HG02642 (cell line): ENCODE measurements at regions not wholly inside any gene's neighbourhood (a gene's known extent, or its start where the extent isn't known, plus 50 kb on each side); places are given as distances from the start of the nearest gene placed in this dataset.

Experiments
- ATAC-seq: cut with Tn5 transposase; IDR thresholded peaks from one replicate; pipeline ENCODE4 v1.9.1; 2021; ENCODE audit warnings: mild to moderate bottlenecking; ENCODE audit not compliant: unreplicated experiment, poor library complexity

DNA sequence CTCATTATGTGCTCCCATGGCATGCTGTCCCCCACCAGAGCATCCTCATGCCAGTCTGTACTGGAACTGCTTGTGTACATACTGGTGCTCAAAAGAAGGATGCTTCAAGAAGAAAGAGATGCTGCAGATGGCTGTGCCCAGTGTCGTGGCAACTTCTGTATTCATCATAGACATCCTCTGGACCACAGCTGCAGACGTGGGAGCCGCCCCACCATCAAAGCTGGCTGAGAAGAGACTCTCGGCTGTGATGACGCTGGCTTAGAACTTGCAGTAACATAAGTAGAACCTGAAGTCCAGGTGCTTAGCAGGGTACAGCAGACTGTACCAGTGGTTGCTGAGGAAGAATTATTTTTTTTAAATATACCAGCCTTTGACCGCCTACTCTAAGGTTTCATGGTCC, 112.6 kb upstream of the ARHGAP5 start:
- no peak for ATAC-seq

DNA sequence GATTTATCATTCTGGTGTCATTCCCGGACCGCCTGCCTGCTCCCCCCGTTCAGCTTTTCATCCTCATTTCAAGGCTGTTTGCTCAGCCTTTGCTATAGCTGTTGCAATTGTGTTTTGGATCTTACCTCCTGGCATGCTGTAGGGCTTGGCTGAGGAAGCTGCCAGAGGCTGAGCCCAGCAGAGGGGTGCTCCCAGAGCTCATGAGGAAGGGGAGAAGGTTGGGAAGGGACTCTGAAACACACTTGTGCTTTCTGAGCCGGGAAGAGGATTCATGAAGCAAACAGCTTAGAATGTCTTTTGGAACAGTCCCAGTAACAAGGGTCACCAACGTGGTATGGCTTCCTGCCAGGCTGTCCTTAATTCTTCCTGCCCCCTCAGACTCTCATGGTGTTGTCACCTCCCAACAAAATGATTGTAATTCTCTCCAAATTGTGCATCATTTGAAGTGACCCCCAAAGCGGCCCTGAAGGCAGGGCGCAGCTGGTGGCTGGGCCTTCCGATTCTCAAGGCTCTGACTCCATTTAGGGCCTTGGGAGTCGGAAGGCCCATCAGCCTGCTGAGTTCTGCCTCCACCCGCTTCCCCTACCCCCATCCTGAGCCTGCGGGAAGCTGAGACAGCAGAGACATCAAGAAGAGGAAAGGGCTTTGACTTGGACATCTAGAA, 111.9 kb upstream of the ARHGAP5 start:
- ATAC-seq: no peak

DNA sequence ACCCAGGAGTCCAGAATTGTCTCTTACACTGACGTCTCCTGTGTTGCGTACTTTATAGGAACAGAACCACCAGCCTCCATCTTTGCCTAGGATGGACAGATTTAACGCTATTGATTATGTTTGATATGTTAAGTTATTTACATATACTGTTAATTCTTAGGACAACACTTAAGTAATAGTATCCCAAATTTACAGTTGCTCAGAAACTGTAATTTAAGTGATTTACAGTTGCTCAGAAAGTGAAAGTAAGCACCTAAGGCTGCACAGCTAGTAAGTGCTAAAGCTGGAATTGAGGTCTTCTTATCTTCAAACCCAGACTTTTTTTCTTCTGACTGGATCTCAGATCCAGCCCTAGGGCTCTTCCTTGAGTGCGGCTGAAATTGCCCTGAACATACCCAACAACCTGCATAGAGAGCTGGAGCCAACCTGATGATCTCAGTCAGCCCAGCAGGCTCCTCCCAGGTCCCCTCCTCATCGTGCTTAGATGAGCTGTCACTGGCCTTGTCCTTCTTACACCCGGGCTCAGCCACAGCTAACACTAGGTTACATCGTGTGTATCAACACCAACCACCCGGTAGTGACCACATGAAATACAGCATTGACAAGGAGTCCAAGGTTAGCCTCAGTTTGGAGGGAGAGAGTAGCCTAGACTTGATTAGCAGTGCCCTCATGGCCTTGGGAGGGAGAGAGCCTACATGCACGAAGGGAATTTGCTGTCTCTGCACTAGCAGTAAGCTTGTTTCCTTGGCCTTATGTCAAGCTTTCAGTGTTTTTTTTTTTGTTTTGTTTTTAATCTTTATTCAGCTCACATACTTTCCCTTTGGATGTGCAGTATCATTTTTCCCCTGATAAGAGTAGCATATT, 111.1 kb upstream of the ARHGAP5 start:
- no peak for ATAC-seq

DNA sequence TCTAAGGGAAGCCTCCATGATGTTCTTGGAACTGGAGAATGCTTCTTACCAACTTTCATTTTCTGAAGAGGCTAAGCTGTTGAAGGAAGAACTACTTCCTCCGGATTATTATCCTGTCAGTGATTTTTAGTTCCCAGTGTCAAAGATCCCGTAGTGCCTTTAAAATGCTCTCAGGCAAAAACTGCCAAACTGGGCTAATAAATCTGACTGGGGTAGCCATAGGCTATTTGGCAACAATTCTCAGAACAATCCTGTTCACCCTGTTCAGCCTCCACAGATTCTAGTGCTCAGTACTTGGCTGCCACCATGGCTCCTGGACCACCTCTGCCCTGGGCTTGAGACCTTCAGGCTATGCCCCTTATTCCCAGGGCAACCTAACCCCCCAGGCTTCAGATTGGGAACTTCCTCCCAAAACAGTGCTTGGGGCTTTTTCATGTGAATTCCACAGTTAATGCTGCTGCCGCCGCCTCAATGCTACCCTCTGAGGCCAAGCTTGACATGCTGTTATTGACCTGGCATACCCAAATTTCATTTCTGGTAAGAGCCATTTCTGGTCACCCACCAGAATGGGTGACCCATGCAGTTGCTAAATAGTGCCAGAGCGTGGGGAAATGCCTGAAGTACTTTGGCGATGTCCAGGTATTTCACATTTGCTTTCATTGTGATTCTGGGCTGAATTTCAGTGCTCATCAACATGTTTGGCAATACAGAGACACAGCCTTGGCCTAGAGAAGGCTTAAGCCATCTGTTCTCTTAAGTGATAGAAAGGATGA, 110.0 kb upstream of the ARHGAP5 start:
- no peak for ATAC-seq

DNA sequence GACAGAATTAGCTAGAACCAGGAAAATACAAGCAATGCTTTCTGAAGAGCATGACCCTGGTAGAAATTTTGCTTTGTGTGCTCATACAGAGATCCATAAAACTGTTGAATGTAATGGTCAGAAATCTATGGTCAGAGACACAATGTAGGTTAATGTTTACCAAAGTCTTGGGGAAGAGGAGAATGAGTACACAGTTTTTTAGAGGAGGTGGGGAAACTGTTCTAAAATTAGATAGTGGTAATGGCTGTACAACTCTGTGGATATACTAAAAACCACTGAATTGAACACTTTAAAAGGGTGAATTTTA, 109.5 kb upstream of the ARHGAP5 start:
- ATAC-seq: no peak

DNA sequence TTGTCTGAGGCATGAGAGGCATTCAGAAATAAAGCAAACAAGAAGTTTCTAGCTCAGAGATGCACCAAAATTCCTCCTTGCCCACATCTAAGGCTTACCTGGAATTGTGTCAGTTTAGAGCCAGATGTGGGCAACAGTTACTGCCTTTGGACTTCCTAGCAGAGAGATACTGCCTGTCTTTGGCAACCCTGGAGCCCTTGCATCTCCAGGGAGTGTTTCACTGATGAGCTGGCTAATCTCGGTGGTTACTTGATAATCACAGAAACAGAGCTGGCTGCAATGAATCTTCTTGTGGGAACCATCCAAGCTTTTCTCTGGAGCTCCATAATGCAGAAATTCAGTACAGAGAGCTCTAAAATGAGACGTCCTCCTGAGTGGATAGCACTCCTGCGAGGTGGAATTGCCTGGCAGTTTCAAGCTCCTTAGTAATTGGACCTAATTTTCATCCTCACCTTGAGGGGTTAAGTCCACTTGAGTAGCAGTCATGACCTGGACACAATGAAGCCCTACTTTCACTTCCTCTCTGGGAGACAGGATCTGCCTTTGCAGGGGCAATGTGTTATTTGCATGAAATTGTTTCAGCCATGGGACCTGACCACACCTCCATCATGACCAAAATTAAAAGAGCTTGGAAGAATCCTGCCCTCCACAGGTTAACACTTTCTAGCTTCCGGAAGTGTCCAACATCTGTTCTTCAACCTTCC, 108.8 kb upstream of the ARHGAP5 start:
- ATAC-seq: peak; percentile 46

DNA sequence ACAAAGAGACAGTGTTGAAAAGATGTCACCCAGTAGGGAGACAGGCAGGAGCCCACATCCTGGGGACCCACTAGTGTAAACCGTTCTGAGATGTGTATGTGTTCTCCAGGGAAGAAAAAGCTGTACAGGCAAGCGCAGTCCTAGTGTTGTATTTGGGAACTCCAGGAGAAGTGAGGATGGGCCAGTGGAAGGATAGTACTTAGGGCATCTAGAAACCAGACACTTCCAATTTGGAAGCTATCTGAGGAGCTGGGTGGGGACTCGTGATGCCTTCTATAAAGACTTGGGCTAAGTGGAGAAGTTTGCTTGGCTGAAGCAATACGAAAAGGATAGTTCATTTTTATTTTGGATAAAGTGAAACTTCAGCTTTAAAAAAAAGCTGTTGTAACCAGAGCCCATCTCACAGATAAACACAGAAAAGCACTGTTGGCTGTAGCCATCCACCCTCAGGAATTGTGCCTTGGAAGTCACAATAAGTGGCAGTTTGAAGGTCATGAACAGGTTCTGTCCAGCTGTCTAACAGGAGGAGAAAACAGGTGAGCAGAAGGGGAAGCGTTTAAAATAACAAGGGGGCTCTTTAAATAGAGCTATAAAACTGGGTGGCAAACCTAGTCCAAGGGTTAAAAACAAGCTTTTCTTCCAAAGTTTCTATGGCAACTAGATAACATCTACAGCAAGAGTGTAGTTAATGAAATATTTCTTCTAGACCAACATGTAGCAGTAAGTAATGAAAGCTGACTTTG, 108.0 kb upstream of the ARHGAP5 start:
- ATAC-seq: no peak

DNA sequence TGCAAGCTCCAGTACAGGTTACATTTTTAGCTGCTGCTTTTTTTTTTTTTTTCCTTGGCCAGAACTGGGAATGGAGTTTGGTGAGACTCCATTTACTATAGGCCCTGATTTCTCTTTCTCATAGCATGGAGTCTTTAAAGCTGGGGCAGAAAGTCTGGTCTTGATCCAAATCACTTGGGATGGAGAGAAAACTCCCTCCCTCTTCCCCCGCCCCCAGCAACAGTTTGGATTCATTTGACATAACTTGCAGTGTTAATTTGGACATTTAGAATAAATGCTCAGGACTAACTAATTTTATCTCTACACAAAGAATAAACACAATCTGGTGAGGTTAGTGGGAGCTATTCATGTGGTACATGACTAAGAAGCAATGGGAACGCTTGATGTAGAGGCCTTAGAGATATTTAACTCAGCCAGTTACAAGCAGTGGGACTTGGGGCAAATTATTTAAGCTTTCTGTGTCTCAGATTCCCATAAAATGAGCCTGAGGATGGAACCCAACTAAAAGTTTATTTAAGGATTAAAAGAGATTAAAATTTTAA, 107.3 kb upstream of the ARHGAP5 start:
- ATAC-seq: no peak

DNA sequence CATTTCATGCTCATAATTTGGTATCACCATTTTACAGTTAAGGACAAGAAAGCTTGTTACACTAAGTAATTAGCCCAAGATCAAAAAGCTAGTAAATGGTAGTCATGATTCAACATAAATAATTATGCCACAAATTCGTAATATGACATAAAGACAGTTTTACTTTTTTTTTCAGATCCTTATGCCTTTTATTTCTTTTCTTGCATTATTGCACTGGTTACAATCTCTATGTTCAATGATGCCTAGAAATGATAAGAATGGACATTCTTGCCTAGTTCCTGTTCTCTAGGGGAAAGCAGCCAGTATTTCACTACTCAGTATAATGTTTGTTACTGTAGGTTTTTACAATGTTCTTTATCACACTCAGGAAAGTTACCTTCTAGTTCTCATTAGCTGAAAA, 106.4 kb upstream of the ARHGAP5 start:
- ATAC-seq: no peak

DNA sequence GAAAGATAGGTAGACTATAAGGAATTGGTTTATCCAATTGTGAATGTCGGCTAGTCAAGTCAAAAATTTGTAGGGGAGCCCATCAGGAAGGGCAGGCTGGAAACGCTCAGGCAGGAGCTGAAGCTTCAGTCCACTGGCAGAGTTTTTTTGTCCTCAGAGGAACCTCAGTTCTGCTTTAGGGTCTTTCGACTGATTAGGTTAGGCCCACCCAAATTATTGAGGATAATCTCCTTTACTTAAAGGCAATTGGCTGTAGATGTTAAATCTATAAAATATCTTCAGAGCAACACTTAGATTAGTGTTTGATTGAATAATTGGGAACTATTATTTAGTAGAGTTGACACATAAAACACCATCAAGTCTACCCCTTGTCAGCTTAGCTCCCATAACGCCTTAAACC, 105.5 kb upstream of the ARHGAP5 start:
- no peak for ATAC-seq

DNA sequence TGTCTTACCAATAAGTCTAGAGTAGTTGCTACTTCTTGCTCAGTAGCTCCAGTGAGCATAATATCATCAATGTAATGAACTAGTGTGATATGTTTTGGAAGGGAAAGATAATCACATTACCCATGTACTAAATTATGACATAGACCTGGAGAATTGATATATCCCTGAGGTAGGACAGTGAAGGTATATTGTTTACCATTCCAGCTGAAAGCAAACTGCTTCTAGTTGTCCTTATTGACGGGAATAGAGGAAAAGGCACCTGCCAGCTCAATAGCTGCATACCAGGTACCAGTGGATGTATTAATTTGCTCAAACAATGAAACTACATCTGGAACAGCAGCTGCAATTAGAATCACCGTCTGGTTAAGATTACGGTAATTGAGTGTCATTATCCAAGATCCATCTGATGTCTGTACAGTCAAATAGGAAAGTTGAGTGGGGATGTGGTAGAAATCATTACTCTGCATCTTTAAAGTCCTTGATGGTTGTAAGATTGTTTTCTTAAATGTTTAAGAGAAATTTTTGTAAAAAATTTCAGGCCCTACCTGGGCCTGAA, 100.0 kb upstream of the ARHGAP5 start:
- ATAC-seq: no peak

DNA sequence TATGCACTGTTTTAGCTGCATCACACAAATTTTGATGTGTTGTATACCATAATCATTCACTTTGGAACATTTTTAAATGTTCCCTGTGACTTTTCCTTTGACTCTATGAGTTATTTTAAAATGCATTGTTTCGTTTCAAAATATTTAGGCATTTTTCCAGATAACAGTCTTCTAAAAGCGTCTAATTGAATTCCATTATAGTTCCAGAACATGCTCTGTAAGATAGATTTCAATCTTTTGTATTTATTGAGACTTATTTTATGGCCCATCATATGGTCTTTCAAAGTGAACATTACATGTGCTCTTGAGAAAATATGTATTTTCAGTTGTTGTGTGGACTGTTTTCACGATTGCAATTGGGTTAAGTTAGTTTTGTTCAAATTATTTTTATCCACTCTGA, 98.7 kb upstream of the ARHGAP5 start:
- ATAC-seq: no peak

DNA sequence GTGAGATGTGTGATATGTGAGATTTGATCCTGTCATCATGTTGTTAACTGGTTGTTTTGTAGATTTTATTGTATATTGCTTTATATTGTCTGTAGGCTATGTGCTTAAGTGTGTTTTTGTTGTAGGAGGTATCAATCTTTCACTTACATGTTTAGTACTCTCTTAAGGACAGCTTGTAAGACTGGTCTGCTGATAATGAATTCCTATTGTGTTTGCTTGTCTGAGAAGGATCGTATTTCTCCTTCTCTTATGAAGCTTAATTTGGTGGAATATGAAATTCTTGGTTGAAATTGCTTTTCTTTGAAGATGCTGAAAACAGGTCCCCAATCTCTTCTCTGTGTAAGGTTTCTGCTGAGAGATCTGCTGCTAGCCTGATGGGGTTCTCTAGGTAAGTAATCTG, 94.5 kb upstream of the ARHGAP5 start:
- ATAC-seq: no peak

DNA sequence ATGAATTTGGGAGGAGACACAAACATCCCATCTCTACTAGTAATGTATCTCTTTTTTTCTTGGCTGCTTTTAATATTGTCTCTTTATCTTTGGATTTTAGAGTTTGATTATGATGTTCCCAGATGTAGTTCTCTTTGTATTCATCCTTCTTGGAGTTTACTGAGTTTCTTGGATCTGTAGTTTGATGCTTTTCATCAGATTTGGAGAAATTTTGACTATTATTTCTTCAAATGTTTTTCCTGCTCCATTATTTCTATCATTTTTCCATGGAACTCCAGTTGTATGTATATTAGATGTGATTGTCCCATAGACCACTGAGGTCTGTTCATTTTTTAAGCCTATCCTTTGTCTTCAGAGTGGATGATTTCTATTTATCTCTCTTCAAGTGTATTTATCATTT, 90.7 kb upstream of the ARHGAP5 start:
- ATAC-seq: no peak

DNA sequence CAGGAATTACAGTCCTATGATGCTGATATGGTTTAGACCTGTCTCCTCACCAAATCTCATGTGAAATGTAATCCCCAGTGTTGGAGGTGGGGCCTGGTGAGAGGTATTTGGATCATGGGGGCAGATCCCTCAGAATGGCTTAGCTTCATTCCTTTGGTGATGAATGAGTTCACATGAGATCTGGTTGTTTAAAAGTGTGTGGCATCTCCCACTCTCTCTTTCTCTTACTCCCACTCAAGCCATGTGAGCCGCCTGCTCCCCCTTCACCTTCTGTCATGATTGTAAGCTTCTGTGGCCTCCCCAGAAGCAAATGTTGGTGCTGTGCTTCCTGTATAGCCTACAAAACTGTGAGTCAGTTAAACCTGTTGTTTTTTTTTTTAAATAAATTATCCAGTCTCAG, 89.4 kb upstream of the ARHGAP5 start:
- no peak for ATAC-seq

DNA sequence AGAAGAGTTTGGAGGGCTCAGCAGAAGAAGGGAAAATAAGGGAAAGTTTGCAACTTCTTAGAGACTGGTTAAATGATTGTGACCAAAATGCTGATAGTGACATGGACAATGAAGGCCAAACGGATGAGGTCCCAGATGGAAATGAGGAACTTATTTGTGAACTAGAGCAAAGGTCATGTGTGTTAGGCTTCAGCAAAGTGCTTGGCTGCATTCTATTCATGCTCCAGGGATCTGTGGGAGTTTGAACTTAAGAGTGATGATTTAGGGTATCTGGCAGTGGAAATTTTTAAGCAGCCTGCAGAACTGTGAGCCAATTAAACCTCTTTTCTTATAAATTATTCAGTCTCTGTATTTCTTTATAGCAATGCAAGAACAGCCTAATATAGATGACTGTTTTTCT, 88.9 kb upstream of the ARHGAP5 start:
- ATAC-seq: no peak

DNA sequence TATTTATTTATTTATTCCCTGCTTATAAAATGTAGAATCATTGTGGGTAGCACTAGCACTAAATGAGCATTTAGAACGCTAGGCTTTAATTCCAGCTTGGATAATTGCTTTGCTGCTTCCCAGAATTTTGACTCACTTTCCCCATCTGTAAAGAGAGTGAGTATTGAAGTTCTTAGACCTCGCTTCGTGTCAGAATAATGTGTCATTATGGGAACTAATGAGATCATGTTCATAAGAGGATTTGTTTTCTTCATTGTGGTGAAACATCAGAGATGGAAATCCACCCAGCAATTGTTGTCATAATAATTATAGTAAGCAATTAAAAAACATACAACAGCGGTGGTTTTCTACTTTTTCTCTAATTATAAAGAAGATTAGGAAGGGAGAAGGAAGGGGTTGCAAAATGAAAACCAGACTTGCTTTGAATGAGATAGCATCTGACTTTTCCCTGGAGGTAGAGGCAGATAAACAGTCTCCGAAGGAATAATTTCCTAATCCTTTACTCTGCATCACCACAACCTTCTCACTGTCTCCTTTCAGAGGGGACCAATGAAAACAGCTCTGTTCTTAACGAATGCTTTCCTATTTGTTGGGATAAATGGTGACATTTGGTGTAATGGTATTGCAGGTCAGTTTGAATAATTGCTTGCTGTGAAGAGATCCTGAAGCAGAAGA, 86.8 kb upstream of the ARHGAP5 start:
- ATAC-seq: no peak

DNA sequence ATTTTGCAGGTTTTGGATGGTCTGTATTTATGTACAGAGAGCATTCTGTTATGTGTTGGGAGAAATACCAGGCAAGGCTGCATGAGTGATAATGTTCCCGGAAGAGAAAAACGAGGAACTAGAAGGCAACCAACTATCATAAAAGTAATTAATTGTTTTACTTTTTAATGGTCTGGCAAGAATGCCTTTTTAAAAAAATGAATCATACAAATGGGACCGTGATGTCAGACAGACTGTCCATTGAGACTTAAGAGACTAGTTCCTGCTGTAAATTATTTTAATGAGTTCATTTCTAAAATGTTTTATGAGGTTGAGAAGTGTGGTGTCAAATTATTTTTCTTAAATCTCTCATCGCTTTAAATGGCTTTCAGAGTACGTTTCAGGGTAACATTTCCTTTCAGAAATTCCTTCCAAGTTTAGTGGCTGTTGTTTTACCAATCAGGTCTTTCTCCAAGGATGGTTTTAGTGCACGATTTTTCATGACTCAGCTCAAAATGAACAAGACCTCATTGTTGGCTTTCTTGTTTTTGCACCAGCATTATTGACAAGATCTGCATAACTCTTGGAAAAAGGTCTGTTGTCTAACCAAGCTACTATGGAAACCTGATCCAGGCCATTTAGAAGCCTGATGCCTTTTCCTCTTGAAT, 86.1 kb upstream of the ARHGAP5 start:
- ATAC-seq: no peak
